Natural killer cell (primary cell): ENCODE measurements at regions not wholly inside any gene's neighbourhood (a gene's known extent, or its start where the extent isn't known, plus 50 kb on each side); places are given as distances from the start of the nearest gene placed in this dataset.

Experiments used
- ATAC-seq, 3 donors: fragments of 150-1000 bp in 2 of 3; fragments of 200-7000 bp in 1 of 3; cut with Tn5 transposase; 1 replicate in 1 of 3; 2 replicates in 2 of 3; pipeline ENCODE4 v1.10.0; 2021; ENCODE audit warnings: mild to moderate bottlenecking in 2 of 3, moderate library complexity in 2 of 3
- DNase-seq, 2 donors: peaks; one replicate each; pipeline versions ENCODE4 v3.0.0 to v3.0.0-alpha.2; 2013 to 2021; ENCODE audit warnings: mixed read lengths in 1 of 2
- H3K27ac ChIP-seq: one replicate; pipeline ENCODE4 v1.5.1; 2013; ENCODE audit warnings: mild to moderate bottlenecking, low read length
- H3K27me3 ChIP-seq: one replicate; pipeline ENCODE4 v1.6.1; 2013; ENCODE audit warnings: low read length; ENCODE audit not compliant: control insufficient read depth, insufficient read depth
- H3K36me3 ChIP-seq: one replicate; pipeline ENCODE4 v1.6.1; 2013; ENCODE audit warnings: low read length; ENCODE audit not compliant: control insufficient read depth, insufficient read depth
- H3K4me1 ChIP-seq: one replicate; pipeline ENCODE4 v1.6.1; 2013; ENCODE audit warnings: low read length; ENCODE audit not compliant: control insufficient read depth, insufficient read depth
- H3K4me3 ChIP-seq: one replicate; pipeline ENCODE4 v1.5.1; 2013; ENCODE audit warnings: low read length
- H3K9me3 ChIP-seq: one replicate; pipeline ENCODE4 v1.6.1; 2013; ENCODE audit warnings: low read length; ENCODE audit not compliant: control insufficient read depth, insufficient read depth
- H3K27ac Mint-ChIP-seq, 2 donors: one replicate each; pipeline ENCODE4 v1.8.0; 2022; ENCODE audit warnings: mild to moderate bottlenecking in 2 of 2, mixed read lengths in 2 of 2, moderate library complexity in 1 of 2
- H3K27me3 Mint-ChIP-seq, 2 donors: one replicate each; pipeline ENCODE4 v1.8.0; 2022; ENCODE audit warnings: low read depth in 2 of 2, mixed read lengths in 2 of 2
- H3K36me3 Mint-ChIP-seq: one replicate; pipeline ENCODE4 v1.8.0; 2022; ENCODE audit warnings: mixed read lengths
- H3K4me1 Mint-ChIP-seq, 2 donors: one replicate each; pipeline ENCODE4 v1.8.0; 2022; ENCODE audit warnings: mixed read lengths in 2 of 2
- H3K4me3 Mint-ChIP-seq: one replicate; pipeline ENCODE4 v1.8.0; 2022; ENCODE audit warnings: mild to moderate bottlenecking, moderate library complexity, mixed read lengths
- H3K9me3 Mint-ChIP-seq, 2 donors: one replicate each; pipeline ENCODE4 v1.8.0; 2022; ENCODE audit warnings: mixed read lengths in 2 of 2
- WGBS: methylation state at CpG from one replicate; pipeline ENCODE4 v1.1.7; 2013; ENCODE audit warnings: missing lambda C conversion rate; ENCODE audit not compliant: insufficient coverage; 5-methylcytosine and 5-hydroxymethylcytosine counted together
- intact Hi-C: fragments of 100-400 bp; cut with micrococcal nuclease; formaldehyde crosslinking; loops from one replicate; pipeline ENCODE4 v1.14.2; 2022
- TF ChIP-seq, protein P1 (sequence below): fragments of 200-600 bp; IDR thresholded peaks from one replicate; pipeline ENCODE4 v1.8.0; 2022; ENCODE audit warnings: antibody characterized with exemption

DNA sequence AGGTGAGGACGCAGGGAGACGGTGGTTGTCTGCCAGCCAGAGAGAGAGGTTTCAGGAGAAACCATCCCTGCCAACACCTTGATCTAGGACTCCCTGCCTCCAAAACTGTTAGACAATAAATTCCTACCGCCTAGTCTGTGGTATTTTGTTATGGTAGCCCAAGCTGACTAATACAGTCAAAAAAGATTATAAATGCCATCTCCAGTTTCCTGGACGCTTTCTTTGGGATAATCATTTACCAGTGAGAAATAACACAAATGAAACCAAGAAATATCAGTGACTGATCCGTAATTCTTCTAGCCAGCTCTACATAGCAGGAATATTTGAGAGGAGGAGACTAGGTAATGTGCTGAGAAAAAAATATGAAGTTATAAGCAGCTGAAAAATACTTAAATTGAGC is 707.8 kb upstream of the LMCD1 start:
- Histone ChIP-seq H3K27ac (no peak overlapping the region), H3K27me3 (no peaks in the 10 kb centered on the region), H3K4me3 (no peak overlapping the region), H3K9me3 (no peaks in the 10 kb centered on the region), H3K4me1 (no peaks in the 10 kb centered on the region), H3K36me3 (no peaks in the 10 kb centered on the region)
- H3K9me3 Mint-ChIP-seq, result no peaks in the 10 kb centered on the region
- H3K4me1 Mint-ChIP-seq, result no peaks in the 10 kb centered on the region
- no peak overlapping the region for H3K27ac Mint-ChIP-seq
- TF ChIP-seq, protein P1, sequence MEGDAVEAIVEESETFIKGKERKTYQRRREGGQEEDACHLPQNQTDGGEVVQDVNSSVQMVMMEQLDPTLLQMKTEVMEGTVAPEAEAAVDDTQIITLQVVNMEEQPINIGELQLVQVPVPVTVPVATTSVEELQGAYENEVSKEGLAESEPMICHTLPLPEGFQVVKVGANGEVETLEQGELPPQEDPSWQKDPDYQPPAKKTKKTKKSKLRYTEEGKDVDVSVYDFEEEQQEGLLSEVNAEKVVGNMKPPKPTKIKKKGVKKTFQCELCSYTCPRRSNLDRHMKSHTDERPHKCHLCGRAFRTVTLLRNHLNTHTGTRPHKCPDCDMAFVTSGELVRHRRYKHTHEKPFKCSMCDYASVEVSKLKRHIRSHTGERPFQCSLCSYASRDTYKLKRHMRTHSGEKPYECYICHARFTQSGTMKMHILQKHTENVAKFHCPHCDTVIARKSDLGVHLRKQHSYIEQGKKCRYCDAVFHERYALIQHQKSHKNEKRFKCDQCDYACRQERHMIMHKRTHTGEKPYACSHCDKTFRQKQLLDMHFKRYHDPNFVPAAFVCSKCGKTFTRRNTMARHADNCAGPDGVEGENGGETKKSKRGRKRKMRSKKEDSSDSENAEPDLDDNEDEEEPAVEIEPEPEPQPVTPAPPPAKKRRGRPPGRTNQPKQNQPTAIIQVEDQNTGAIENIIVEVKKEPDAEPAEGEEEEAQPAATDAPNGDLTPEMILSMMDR, result no peak
- ATAC-seq (no peak), DNase-seq (no peak)
- intact Hi-C loops, result no loop called here
- no peaks in the 10 kb centered on the region for H3K36me3 Mint-ChIP-seq
- H3K4me3 Mint-ChIP-seq, result no peak overlapping the region
- 81% methylated on average over 4 of the region's 5 CpGs for WGBS
- H3K27me3 Mint-ChIP-seq, result peaks cover 0 to 3% of the 10 kb centered on the region in 2 donors

DNA sequence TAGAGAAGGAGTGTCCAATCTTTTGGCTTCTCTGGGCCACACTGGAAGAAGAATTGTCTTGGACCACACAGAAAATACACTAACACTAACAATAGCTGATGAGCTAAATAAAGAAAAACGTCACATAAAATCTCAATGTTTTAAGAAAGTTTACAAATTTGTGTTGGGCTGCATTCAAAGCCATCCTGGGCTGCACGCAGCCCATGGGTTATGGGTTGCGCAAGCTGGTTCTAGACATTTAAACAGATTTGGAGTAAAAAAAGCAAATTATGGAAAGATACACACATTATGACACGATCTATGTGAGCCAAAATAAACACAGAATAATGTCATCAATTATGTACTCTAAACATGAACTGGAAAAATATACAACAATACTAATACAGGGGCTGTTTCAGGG is 703.3 kb upstream of the LMCD1 start:
- DNase-seq (no peak), ATAC-seq (no peak)
- TF ChIP-seq, protein P1, result no peak
- Histone ChIP-seq H3K36me3 (no peaks in the 10 kb centered on the region), H3K9me3 (no peaks in the 10 kb centered on the region), H3K27ac (no peak overlapping the region), H3K27me3 (no peaks in the 10 kb centered on the region), H3K4me1 (no peaks in the 10 kb centered on the region), H3K4me3 (no peak overlapping the region)
- H3K36me3 Mint-ChIP-seq, result no peaks in the 10 kb centered on the region
- WGBS, result 63% methylated on average over 2 of the region's 4 CpGs
- H3K9me3 Mint-ChIP-seq, result no peaks in the 10 kb centered on the region
- peaks cover 0 to 3% of the 10 kb centered on the region in 2 donors for H3K27me3 Mint-ChIP-seq
- H3K4me3 Mint-ChIP-seq, result no peak overlapping the region
- intact Hi-C loops, result no loop called here
- no peak overlapping the region for H3K27ac Mint-ChIP-seq
- H3K4me1 Mint-ChIP-seq, result no peaks in the 10 kb centered on the region

- H3K27ac Mint-ChIP-seq, result no peak overlapping the region
Observed at GRCh38 chr3:7800006-7800780, 701.4 kb upstream of the LMCD1 start.

More at GRCh38 chr3:7800006-7800780, 701.4 kb upstream of the LMCD1 start:
- Mint-ChIP-seq H3K4me3 (no peak overlapping the region), H3K9me3 (no peaks in the 10 kb centered on the region), H3K27me3 (peaks cover 0 to 3% of the 10 kb centered on the region in 2 donors), H3K36me3 (no peaks in the 10 kb centered on the region), H3K4me1 (no peaks in the 10 kb centered on the region)
- Histone ChIP-seq H3K9me3 (no peaks in the 10 kb centered on the region), H3K4me3 (no peak overlapping the region), H3K27ac (no peak overlapping the region), H3K36me3 (no peaks in the 10 kb centered on the region), H3K4me1 (no peaks in the 10 kb centered on the region), H3K27me3 (no peaks in the 10 kb centered on the region)
- TF ChIP-seq, protein P1, result no peak
- DNase-seq, result peak in 1 of 2 donors; percentile 33
- WGBS, result 66% methylated on average over 4 of the region's 4 CpGs
- intact Hi-C loops, result no loop called here
- ATAC-seq, result no peak
